MCF 10A (cell line): ENCODE measurements at regions not wholly inside any gene's neighbourhood (a gene's known extent, or its start where the extent isn't known, plus 50 kb on each side); places are given as distances from the start of the nearest gene placed in this dataset.

Source experiments
- BruUV-seq: library from RNA; stranded (reverse); fragments of 400-500 nt; replicated peaks from 2 replicates; lab custom pipeline; 2021; lab: Mats Ljungman, UMichigan
- CTCF ChIA-PET: fragments of 300-600 bp; sonication (Branson Sonifier 250); formaldehyde crosslinking; extraction: SDS; loops from one replicate; lab custom pipeline; 2021; ENCODE audit warnings: antibody characterized with exemption, inconsistent platforms; lab: Yijun Ruan, JAX
- POLR2A ChIA-PET: fragments of 300-600, 350-650 bp; sonication (Branson Sonifier 250); formaldehyde crosslinking; extraction: SDS; loops from one replicate; lab custom pipeline; 2020; ENCODE audit warnings: antibody characterized with exemption, inconsistent platforms; lab: Yijun Ruan, JAX
- DNase-seq: peaks from one replicate; pipeline ENCODE4 v3.0.0-alpha.2; 2018; ENCODE audit not compliant: unreplicated experiment
- H3K27ac Mint-ChIP-seq: one replicate; pipeline ENCODE4 v1.8.0; 2022; ENCODE audit warnings: mild to moderate bottlenecking, low read depth, mixed read lengths; ENCODE audit not compliant: unreplicated experiment
- H3K27me3 Mint-ChIP-seq: one replicate; pipeline ENCODE4 v1.8.0; 2022; ENCODE audit warnings: mixed read lengths; ENCODE audit not compliant: insufficient read depth, unreplicated experiment
- H3K36me3 Mint-ChIP-seq: one replicate; pipeline ENCODE4 v1.8.0; 2022; ENCODE audit warnings: mild to moderate bottlenecking, moderate library complexity, mixed read lengths; ENCODE audit not compliant: insufficient read depth, unreplicated experiment
- H3K4me1 Mint-ChIP-seq: one replicate; pipeline ENCODE4 v1.8.0; 2022; ENCODE audit warnings: mixed read lengths; ENCODE audit not compliant: insufficient read depth, unreplicated experiment
- H3K4me3 Mint-ChIP-seq: one replicate; pipeline ENCODE4 v1.8.0; 2022; ENCODE audit warnings: mild to moderate bottlenecking, moderate library complexity, mixed read lengths; ENCODE audit not compliant: unreplicated experiment
- H3K9me3 Mint-ChIP-seq: one replicate; pipeline ENCODE4 v1.8.0; 2022; ENCODE audit warnings: mixed read lengths; ENCODE audit not compliant: unreplicated experiment
- intact Hi-C: fragments of 100-400 bp; cut with micrococcal nuclease; formaldehyde crosslinking; loops from 2 replicates; pipeline ENCODE4 v1.14.1; 2022
- TF ChIP-seq, protein P1 (sequence below): fragments of 200-600 bp; IDR thresholded peaks from one replicate; pipeline ENCODE4 v1.8.0; 2022; ENCODE audit warnings: antibody characterized with exemption, mild to moderate bottlenecking; ENCODE audit not compliant: unreplicated experiment

DNA sequence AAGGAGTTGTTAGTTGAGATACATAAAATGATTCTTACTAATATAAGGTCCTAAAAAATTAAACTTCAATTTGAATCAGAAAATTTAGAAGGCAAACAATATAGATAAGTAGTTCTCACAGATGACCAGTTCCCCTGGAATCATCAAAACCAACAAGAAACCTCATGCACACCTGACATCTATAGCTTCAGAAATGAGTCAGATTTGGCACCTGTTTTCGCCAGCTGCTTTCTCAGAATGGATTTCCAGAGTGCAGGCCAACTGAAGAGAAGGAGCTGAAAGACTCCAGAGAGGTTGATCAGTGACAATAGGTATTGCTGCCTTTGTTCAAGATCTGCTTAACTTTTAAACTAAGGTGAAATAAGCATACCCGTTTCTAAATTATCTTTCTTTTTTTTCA is 192.4 kb downstream of the RDH14 start:
- POLR2A ChIA-PET: no interaction called here
- Mint-ChIP-seq H3K36me3 (no peaks in the 10 kb centered on the region), H3K9me3 (no peaks in the 10 kb centered on the region), H3K4me1 (peaks cover 4% of the 10 kb centered on the region), H3K27ac (no peak overlapping the region), H3K27me3 (no peaks in the 10 kb centered on the region), H3K4me3 (no peak overlapping the region)
- no TSS peak for BruUV-seq
- intact Hi-C loops: no loop called here
- CTCF ChIA-PET: interaction anchor here (1.1 to 1.2 kb wide), 2 partner anchors 10 to 251 kb away, joined by 3 to 10 read pairs; no protein-coding TSS in a partner anchor
- DNase-seq: no peak
- TF ChIP-seq, protein P1, sequence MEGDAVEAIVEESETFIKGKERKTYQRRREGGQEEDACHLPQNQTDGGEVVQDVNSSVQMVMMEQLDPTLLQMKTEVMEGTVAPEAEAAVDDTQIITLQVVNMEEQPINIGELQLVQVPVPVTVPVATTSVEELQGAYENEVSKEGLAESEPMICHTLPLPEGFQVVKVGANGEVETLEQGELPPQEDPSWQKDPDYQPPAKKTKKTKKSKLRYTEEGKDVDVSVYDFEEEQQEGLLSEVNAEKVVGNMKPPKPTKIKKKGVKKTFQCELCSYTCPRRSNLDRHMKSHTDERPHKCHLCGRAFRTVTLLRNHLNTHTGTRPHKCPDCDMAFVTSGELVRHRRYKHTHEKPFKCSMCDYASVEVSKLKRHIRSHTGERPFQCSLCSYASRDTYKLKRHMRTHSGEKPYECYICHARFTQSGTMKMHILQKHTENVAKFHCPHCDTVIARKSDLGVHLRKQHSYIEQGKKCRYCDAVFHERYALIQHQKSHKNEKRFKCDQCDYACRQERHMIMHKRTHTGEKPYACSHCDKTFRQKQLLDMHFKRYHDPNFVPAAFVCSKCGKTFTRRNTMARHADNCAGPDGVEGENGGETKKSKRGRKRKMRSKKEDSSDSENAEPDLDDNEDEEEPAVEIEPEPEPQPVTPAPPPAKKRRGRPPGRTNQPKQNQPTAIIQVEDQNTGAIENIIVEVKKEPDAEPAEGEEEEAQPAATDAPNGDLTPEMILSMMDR: no peak

DNA sequence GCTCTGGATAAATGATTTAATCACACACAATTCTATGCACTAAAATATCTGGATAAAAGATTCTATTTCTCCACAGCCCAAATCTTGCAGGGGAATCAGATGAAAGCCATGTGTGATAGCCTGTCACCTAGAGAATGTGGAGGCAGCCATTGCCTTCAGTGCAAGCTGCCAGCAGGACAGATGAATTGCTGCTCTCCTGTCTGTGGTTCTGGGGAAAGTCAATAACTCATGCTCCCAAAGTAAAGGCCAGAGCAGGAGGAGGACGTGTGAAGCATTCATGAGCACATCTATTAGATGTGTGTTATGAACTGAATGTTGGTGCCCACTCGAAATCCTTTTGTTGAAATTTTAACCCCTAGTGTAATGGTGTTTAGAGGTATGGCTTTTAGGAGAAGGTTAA is 195.1 kb downstream of the RDH14 start:
- Mint-ChIP-seq H3K27ac (no peak overlapping the region), H3K4me3 (no peak overlapping the region), H3K36me3 (no peaks in the 10 kb centered on the region), H3K4me1 (no peaks in the 10 kb centered on the region), H3K27me3 (no peaks in the 10 kb centered on the region), H3K9me3 (no peaks in the 10 kb centered on the region)
- no peak for DNase-seq
- no TSS peak for BruUV-seq
- ChIA-PET CTCF (interaction anchor here (1.3 kb wide), 1 partner anchor 12 kb away, joined by 4 read pairs; no protein-coding TSS in a partner anchor), POLR2A (no interaction called here)
- intact Hi-C loops: no loop called here
- TF ChIP-seq, protein P1: no peak

DNA sequence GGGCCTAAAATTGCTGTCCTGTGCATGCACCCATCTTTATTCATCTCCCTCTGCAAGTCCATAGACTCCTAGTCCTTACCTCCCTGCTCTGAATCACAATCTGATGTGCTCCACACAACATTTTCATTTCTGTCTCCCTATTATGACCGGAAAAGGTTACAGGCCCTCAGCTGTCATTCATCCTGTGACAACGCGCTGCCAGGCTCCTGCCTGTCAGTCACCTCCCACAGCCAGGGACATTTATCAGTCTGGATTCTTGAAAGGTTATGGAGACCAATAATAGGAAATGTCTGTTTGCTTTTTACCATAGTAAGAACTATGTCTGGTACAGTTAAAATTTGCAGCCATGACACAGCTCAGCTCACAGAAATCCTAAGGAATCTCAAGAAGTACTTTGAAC is 197.1 kb downstream of the RDH14 start:
- TF ChIP-seq, protein P1: no peak
- ChIA-PET CTCF (interaction anchor here (0.9 to 2.2 kb wide), 2 partner anchors 14 to 212 kb away, joined by 3 to 9 read pairs; no protein-coding TSS in a partner anchor), POLR2A (interaction anchor here (0.8 kb wide), 1 partner anchor 321 kb away, joined by 3 read pairs; no protein-coding TSS in a partner anchor)
- Mint-ChIP-seq H3K27me3 (no peaks in the 10 kb centered on the region), H3K27ac (no peak overlapping the region), H3K4me1 (no peaks in the 10 kb centered on the region), H3K9me3 (no peaks in the 10 kb centered on the region), H3K4me3 (no peak overlapping the region), H3K36me3 (no peaks in the 10 kb centered on the region)
- no TSS peak for BruUV-seq
- intact Hi-C loops: no loop called here
- no peak for DNase-seq

DNA sequence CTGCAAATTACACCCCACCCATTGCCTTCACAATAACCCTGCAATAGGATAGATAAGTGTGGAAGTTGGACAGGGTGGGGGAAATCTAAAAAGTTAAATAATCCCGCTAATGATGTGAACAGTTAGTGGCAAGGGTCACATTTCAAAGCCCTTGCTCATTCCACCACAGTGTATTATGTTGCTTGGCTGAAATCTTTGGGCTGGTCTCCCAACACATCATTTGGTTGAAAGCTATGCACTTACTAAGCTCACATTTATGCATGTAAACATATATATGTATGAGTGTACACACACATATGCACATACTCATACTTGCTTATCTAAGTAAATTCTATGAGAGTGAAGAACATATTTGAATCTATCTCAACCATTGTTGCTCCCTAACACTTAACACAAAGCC is 197.8 kb downstream of the RDH14 start:
- Mint-ChIP-seq H3K9me3 (no peaks in the 10 kb centered on the region), H3K4me1 (no peaks in the 10 kb centered on the region), H3K4me3 (no peak overlapping the region), H3K36me3 (no peaks in the 10 kb centered on the region), H3K27ac (no peak overlapping the region), H3K27me3 (no peaks in the 10 kb centered on the region)
- ChIA-PET POLR2A (interaction anchor here (0.8 kb wide), 1 partner anchor 321 kb away, joined by 3 read pairs; no protein-coding TSS in a partner anchor), CTCF (interaction anchor here (0.9 to 2.2 kb wide), 2 partner anchors 15 to 212 kb away, joined by 3 to 9 read pairs; no protein-coding TSS in a partner anchor)
- TF ChIP-seq, protein P1: no peak
- intact Hi-C loops: no loop called here
- DNase-seq: no peak
- BruUV-seq: no TSS peak
